HEK293T (cell line): ENCODE measurements at regions not wholly inside any gene's neighbourhood (a gene's known extent, or its start where the extent isn't known, plus 50 kb on each side); places are given as distances from the start of the nearest gene placed in this dataset.

Experiments used
- BHLHE40 ChIP-seq: fragments of 450-650 bp; IDR thresholded peaks from 2 replicates; pipeline ENCODE4 v1.6.1; 2016; ENCODE audit warnings: mild to moderate bottlenecking, moderate library complexity, borderline replicate concordance
- FOXA1 ChIP-seq: fragments of 450-650 bp; IDR thresholded peaks from 2 replicates; pipeline ENCODE4 v1.6.1; 2016; ENCODE audit warnings: mild to moderate bottlenecking
- FOXK2 ChIP-seq: fragments of 450-650 bp; IDR thresholded peaks from 2 replicates; pipeline ENCODE4 v1.6.1; 2016; ENCODE audit warnings: mild to moderate bottlenecking
- SP1 ChIP-seq: fragments of 450-650 bp; IDR thresholded peaks from 2 replicates; pipeline ENCODE4 v1.6.1; 2017
- TARDBP ChIP-seq: fragments of 450-650 bp; IDR thresholded peaks from 2 replicates; pipeline ENCODE4 v1.6.1; 2016
- TF ChIP-seq, protein P1 (sequence below): fragments of 450-650 bp; IDR thresholded peaks from 2 replicates; pipeline ENCODE4 v1.6.1; 2016

DNA sequence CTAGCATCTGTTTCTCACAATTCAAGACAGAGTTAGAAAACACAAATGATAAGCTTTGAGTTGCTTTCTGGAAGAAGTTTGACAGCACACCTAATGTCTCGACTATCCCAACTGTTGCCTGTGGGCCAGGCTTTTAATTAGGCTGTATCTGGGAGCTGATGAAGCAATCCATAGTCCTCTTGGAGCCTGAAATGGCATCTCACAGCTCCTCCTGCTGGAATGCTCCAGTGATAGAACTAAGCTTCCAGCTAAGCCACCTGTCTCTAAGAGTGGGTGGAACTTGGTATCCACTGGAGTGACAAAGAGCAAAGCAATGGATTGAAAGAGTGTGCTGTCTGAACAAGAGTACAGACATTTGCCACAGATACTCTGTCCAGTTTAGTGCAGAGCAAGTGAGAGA, 605.3 kb upstream of the NR5A2 start:
- no peak for TF ChIP-seq BHLHE40
- no peak for TF ChIP-seq FOXK2
- no peak for TF ChIP-seq TARDBP
- no peak for TF ChIP-seq SP1
- TF ChIP-seq, protein P1, sequence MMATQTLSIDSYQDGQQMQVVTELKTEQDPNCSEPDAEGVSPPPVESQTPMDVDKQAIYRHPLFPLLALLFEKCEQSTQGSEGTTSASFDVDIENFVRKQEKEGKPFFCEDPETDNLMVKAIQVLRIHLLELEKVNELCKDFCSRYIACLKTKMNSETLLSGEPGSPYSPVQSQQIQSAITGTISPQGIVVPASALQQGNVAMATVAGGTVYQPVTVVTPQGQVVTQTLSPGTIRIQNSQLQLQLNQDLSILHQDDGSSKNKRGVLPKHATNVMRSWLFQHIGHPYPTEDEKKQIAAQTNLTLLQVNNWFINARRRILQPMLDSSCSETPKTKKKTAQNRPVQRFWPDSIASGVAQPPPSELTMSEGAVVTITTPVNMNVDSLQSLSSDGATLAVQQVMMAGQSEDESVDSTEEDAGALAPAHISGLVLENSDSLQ, result no peak
- TF ChIP-seq FOXA1, result no peak
